Smooth muscle cell (in vitro differentiated cells): ENCODE measurements at regions not wholly inside any gene's neighbourhood (a gene's known extent, or its start where the extent isn't known, plus 50 kb on each side); places are given as distances from the start of the nearest gene placed in this dataset.
"Not testable (repeated sequence)": the region's sequence is repeated elsewhere in the genome, so short reads cannot be mapped to it uniquely, and the experiment has no call there.

Experiments used
- DNase-seq: peaks from one replicate; lab custom pipeline; 2025; ENCODE audit not compliant: unreplicated experiment; lab: John Stamatoyannopoulos, UW
- H2AFZ ChIP-seq: fragments of 200-600 bp; sonication (generic); 2 replicates; pipeline ENCODE4 v1.6.0; 2016; ENCODE audit warnings: antibody characterized with exemption, low read depth, mild to moderate bottlenecking
- H3F3A ChIP-seq: fragments of 200-600 bp; sonication (generic); 2 replicates; pipeline ENCODE4 v1.6.0; 2017; ENCODE audit warnings: antibody characterized with exemption, low read depth
- H3K27ac ChIP-seq: fragments of 200-600 bp; sonication (generic); 2 replicates; pipeline ENCODE4 v1.5.1; 2016; ENCODE audit warnings: low read depth, mild to moderate bottlenecking
- H3K27me3 ChIP-seq: fragments of 200-600 bp; sonication (generic); 2 replicates; pipeline ENCODE4 v1.6.1; 2016; ENCODE audit warnings: low read depth, mild to moderate bottlenecking
- H3K36me3 ChIP-seq: fragments of 200-600 bp; sonication (generic); 2 replicates; pipeline ENCODE4 v1.5.1; 2016; ENCODE audit warnings: low read depth
- H3K4me1 ChIP-seq: fragments of 200-600 bp; sonication (generic); 2 replicates; pipeline ENCODE4 v1.5.1; 2016; ENCODE audit warnings: low read depth
- H3K4me2 ChIP-seq: fragments of 200-600 bp; sonication (generic); 2 replicates; pipeline ENCODE4 v1.6.0; 2016; ENCODE audit warnings: mild to moderate bottlenecking
- H3K4me3 ChIP-seq: fragments of 200-600 bp; sonication (generic); 2 replicates; pipeline ENCODE4 v1.5.1; 2016; ENCODE audit warnings: mild to moderate bottlenecking
- H3K79me2 ChIP-seq: fragments of 200-600 bp; sonication (generic); 2 replicates; pipeline ENCODE4 v1.6.0; 2016; ENCODE audit warnings: low read depth, mild to moderate bottlenecking
- H3K9ac ChIP-seq: fragments of 200-600 bp; sonication (generic); 2 replicates; pipeline ENCODE4 v1.6.0; 2016; ENCODE audit warnings: low read depth
- H3K9me3 ChIP-seq: fragments of 200-600 bp; sonication (generic); replicated peaks from 2 replicates; pipeline ENCODE4 v1.5.1; 2016; ENCODE audit warnings: low read depth
- H4K20me1 ChIP-seq: fragments of 200-600 bp; sonication (generic); 2 replicates; pipeline ENCODE4 v1.6.0; 2016; ENCODE audit warnings: low read depth
- CTCF ChIP-seq: fragments of 200-600 bp; sonication (generic); IDR thresholded peaks from 2 replicates; pipeline ENCODE4 v1.5.1; 2017; ENCODE audit warnings: borderline replicate concordance, mild to moderate bottlenecking, antibody characterized with exemption; ENCODE audit not compliant: insufficient read depth, poor library complexity, severe bottlenecking
- WGBS: methylation state at CpG from one replicate; pipeline ENCODE4 v1.1.7; 2016; ENCODE audit warnings: low lambda C conversion rate; 5-methylcytosine and 5-hydroxymethylcytosine counted together

GRCh38 chr7:3177271-3177670 lies 123.8 kb upstream of the SDK1 start:
- H3K9me3 ChIP-seq, result no peaks in the 10 kb centered on the region
- DNase-seq, result no peak
- H3K4me3 ChIP-seq, result no peak overlapping the region
- no peak for TF ChIP-seq CTCF
- H3K4me2 ChIP-seq, result no peak overlapping the region
- H3K27ac ChIP-seq, result no peak overlapping the region
- no peaks in the 10 kb centered on the region for H4K20me1 ChIP-seq
- no peaks in the 10 kb centered on the region for H3K36me3 ChIP-seq
- no peaks in the 10 kb centered on the region for H3F3A ChIP-seq
- no peaks in the 10 kb centered on the region for H3K4me1 ChIP-seq
- H3K9ac ChIP-seq, result no peak overlapping the region
- 86% methylated on average over 2 of the region's 2 CpGs for WGBS
- H3K79me2 ChIP-seq, result no peaks in the 10 kb centered on the region
- H3K27me3 ChIP-seq, result no peaks in the 10 kb centered on the region
- H2AFZ ChIP-seq, result no peak overlapping the region

- WGBS, result 73% methylated on average over 8 of the region's 8 CpGs
- H3K4me3 ChIP-seq, result no peak overlapping the region
Observed at GRCh38 chr7:3179456-3179855, 121.6 kb upstream of the SDK1 start.

GRCh38 chr7:3180604-3181003 lies 120.4 kb upstream of the SDK1 start:
- Histone ChIP-seq H3K9ac (no peak overlapping the region), H3K4me1 (no peaks in the 10 kb centered on the region), H3K27me3 (no peaks in the 10 kb centered on the region), H3K27ac (no peak overlapping the region), H3K4me2 (no peak overlapping the region), H3K36me3 (no peaks in the 10 kb centered on the region), H3F3A (no peaks in the 10 kb centered on the region), H2AFZ (no peak overlapping the region), H4K20me1 (no peaks in the 10 kb centered on the region), H3K79me2 (no peaks in the 10 kb centered on the region), H3K9me3 (no peaks in the 10 kb centered on the region), H3K4me3 (no peak overlapping the region)
- DNase-seq, result no peak
- no peak for TF ChIP-seq CTCF
- WGBS, result 83% methylated on average over 8 of the region's 8 CpGs

More at GRCh38 chr7:3179456-3179855, 121.6 kb upstream of the SDK1 start:
- Histone ChIP-seq H3K4me2 (no peak overlapping the region), H3K4me1 (no peaks in the 10 kb centered on the region), H2AFZ (no peak overlapping the region), H3K27me3 (no peaks in the 10 kb centered on the region), H3K9ac (no peak overlapping the region), H3K36me3 (no peaks in the 10 kb centered on the region), H3K27ac (no peak overlapping the region), H4K20me1 (no peaks in the 10 kb centered on the region), H3K79me2 (no peaks in the 10 kb centered on the region), H3K9me3 (no peaks in the 10 kb centered on the region), H3F3A (no peaks in the 10 kb centered on the region)
- DNase-seq, result no peak
- no peak for TF ChIP-seq CTCF

GRCh38 chr7:3182055-3182454 lies 119.0 kb upstream of the SDK1 start:
- not testable (repeated sequence) for H3K4me3 ChIP-seq, H3K79me2 ChIP-seq, H2AFZ ChIP-seq, H3K9ac ChIP-seq, H3K4me1 ChIP-seq, H3K4me2 ChIP-seq, H3K27ac ChIP-seq, H3K27me3 ChIP-seq, H3F3A ChIP-seq, DNase-seq, H4K20me1 ChIP-seq, H3K9me3 ChIP-seq, H3K36me3 ChIP-seq
- WGBS, result 95% methylated on average over 4 of the region's 4 CpGs
